ENCODE measurements at regions not wholly inside any gene's neighbourhood (a gene's known extent, or its start where the extent isn't known, plus 50 kb on each side); places are given as distances from the start of the nearest gene placed in this dataset.

GRCh38 chr4:123052007-123052406 is 129.6 kb upstream of the NUDT6 start:
- TF ChIP-seq CTCF (IDR thresholded peaks at IDR 0.05; ENCODE audit: insufficient read depth, low read depth, low read length), result no peak
- TF ChIP-seq EZH2 (IDR thresholded peaks at IDR 0.05; ENCODE audit: insufficient read depth, low read length), result no peak

All from astrocyte (in vitro differentiated cells and primary cell).